GM10248 (cell line): ENCODE measurements at regions not wholly inside any gene's neighbourhood (a gene's known extent, or its start where the extent isn't known, plus 50 kb on each side); places are given as distances from the start of the nearest gene placed in this dataset.

Source experiments
- CTCF ChIA-PET: fragments of 300-600 bp; sonication (Branson Sonifier 250); formaldehyde crosslinking; extraction: SDS; loops from one replicate; lab custom pipeline; 2021; ENCODE audit warnings: antibody characterized with exemption; lab: Yijun Ruan, JAX
- POLR2A ChIA-PET: fragments of 350-650 bp; sonication (Branson Sonifier 250); formaldehyde crosslinking; extraction: SDS; loops from one replicate; lab custom pipeline; 2020; ENCODE audit warnings: antibody characterized with exemption; lab: Yijun Ruan, JAX
- DNase-seq: peaks from one replicate; pipeline ENCODE4 v3.0.0; 2012; ENCODE audit errors: extremely low spot score
- CTCF ChIP-seq: IDR thresholded peaks from 2 replicates; pipeline ENCODE4 v1.5.1; 2012; ENCODE audit warnings: mild to moderate bottlenecking, low read depth; ENCODE audit errors: extremely low read depth, missing control alignments, control extremely low read depth

GRCh38 chr15:87224404-87224803 is 1032.1 kb downstream of the NTRK3 start:
- TF ChIP-seq CTCF: no peak
- DNase-seq: no peak
- POLR2A ChIA-PET: no interaction called here
- CTCF ChIA-PET: no interaction called here

- no peak for TF ChIP-seq CTCF
- CTCF ChIA-PET: no interaction called here
- no peak for DNase-seq
- POLR2A ChIA-PET: no interaction called here
These were observed 1036.6 kb downstream of the NTRK3 start for GRCh38 chr15:87219650-87220615.

DNA sequence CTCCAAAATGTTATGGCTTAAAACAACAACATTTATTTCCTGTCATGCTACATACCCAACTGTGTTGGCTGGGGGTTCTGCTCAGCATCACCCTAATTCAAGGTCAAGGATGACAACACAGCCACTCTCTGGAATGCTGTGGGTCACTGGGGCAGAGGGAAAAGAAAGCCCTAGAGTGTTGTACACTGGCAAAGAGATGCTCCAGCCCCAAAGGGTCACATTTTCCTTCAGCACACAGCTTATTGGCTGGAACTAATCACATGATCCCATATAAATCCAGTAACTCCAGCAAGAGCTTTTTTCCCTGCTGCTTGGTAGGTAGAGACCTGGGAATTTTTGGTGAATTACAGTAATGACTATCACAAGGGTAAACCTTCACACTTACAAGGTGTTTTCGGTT is 1041.4 kb downstream of the NTRK3 start:
- DNase-seq: no peak
- TF ChIP-seq CTCF: no peak
- CTCF ChIA-PET: interaction anchor here (0.9 to 1.0 kb wide), 2 partner anchors 12 to 18 kb away, joined by 3 read pairs; no protein-coding TSS in a partner anchor
- POLR2A ChIA-PET: no interaction called here

DNA sequence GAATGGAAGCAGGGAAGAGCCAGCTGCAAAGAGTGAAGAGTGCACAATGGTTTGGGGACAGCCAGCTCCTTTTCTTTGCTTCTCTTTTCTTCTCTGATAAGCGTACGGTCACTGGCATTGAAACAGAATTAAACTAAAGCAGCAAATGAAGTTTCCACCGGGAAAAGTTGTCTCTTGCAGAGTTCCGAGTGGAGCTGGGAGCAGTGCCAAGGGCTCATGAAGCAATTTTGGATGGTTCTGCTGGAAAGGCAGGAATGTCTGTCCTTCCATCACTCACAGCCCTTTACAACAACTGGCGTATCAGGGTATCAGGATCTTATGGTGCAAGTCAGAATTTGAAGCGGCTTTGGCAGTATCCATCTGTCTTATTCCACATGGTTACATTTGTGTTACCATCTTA is 1042.9 kb downstream of the NTRK3 start:
- no peak for TF ChIP-seq CTCF
- ChIA-PET CTCF (no interaction called here), POLR2A (no interaction called here)
- no peak for DNase-seq

GRCh38 chr15:87212041-87212440 is 1044.5 kb downstream of the NTRK3 start:
- DNase-seq: no peak
- ChIA-PET POLR2A (no interaction called here), CTCF (no interaction called here)
- no peak for TF ChIP-seq CTCF

DNA sequence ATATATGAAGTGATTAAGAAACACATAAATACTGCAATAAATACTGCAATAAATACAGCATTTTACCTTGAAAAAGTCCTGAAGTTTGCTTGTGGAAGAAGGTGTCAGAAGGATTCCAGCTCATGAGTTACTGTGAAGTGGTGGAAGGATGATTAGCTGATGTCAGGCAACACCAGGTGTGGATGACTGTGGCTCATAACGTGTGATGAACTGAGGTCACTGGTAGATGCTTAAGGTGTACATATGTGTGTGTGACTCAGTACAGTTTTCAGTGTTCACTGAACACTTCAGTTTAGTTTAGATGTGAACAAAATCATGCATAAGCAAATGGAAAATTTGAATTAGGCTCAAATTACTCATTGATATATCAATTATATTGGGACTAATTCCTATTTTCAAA is 1045.0 kb downstream of the NTRK3 start:
- no peak for DNase-seq
- POLR2A ChIA-PET: no interaction called here
- CTCF ChIA-PET: no interaction called here

More for the DNA sequence above, 1045.0 kb downstream of the NTRK3 start:
- no peak for TF ChIP-seq CTCF
